DOHH2 (cell line): ENCODE measurements at regions not wholly inside any gene's neighbourhood (a gene's known extent, or its start where the extent isn't known, plus 50 kb on each side); places are given as distances from the start of the nearest gene placed in this dataset.

Experiments
- H3F3A ChIP-seq: fragments of 200-600 bp; sonication (generic), shearing (Covaris generic); 2 replicates; pipeline ENCODE4 v1.6.0; 2016; ENCODE audit warnings: antibody characterized with exemption, mild to moderate bottlenecking; ENCODE audit not compliant: control insufficient read depth, insufficient read depth
- H3K27ac ChIP-seq: fragments of 200-600 bp; sonication (generic); 2 replicates; pipeline ENCODE4 v1.5.1; 2014; ENCODE audit warnings: low read depth, mild to moderate bottlenecking, low read length, moderate library complexity
- H3K27me3 ChIP-seq: fragments of 200-600 bp; sonication (generic); 2 replicates; pipeline ENCODE4 v1.6.1; 2014; ENCODE audit warnings: mild to moderate bottlenecking, low read length, mixed read lengths; ENCODE audit not compliant: control insufficient read depth
- H3K36me3 ChIP-seq: fragments of 200-600 bp; sonication (generic); 2 replicates; pipeline ENCODE4 v1.6.1; 2014; ENCODE audit warnings: mild to moderate bottlenecking, low read length, moderate library complexity, mixed read lengths; ENCODE audit not compliant: control insufficient read depth
- H3K4me1 ChIP-seq: fragments of 200-600 bp; sonication (generic); 2 replicates; pipeline ENCODE4 v1.6.1; 2014; ENCODE audit warnings: mild to moderate bottlenecking, low read length, mixed read lengths; ENCODE audit not compliant: control insufficient read depth
- H3K4me2 ChIP-seq: fragments of 200-600 bp; sonication (generic); 2 replicates; pipeline ENCODE4 v1.6.0; 2014; ENCODE audit warnings: mild to moderate bottlenecking, low read length, moderate library complexity
- H3K4me3 ChIP-seq: fragments of 200-600 bp; sonication (generic); 2 replicates; pipeline ENCODE4 v1.5.1; 2014; ENCODE audit warnings: mild to moderate bottlenecking, low read length, mixed read lengths
- H3K79me2 ChIP-seq: fragments of 200-600 bp; sonication (generic); 2 replicates; pipeline ENCODE4 v1.6.1; 2014; ENCODE audit warnings: mild to moderate bottlenecking, low read length, mixed read lengths; ENCODE audit not compliant: control insufficient read depth
- H3K9me2 ChIP-seq: fragments of 200-600 bp; sonication (generic); replicated peaks from 2 replicates; pipeline ENCODE4 v1.6.1; 2014; ENCODE audit warnings: mild to moderate bottlenecking, low read length, mixed read lengths; ENCODE audit not compliant: control insufficient read depth
- H3K9me3 ChIP-seq: fragments of 200-600 bp; sonication (generic); 2 replicates; pipeline ENCODE4 v1.6.1; 2014; ENCODE audit warnings: antibody characterized with exemption, low read length, mixed read lengths; ENCODE audit not compliant: control insufficient read depth, insufficient read depth
- H4K20me1 ChIP-seq: fragments of 200-600 bp; sonication (generic); 2 replicates; pipeline ENCODE4 v1.6.0; 2014; ENCODE audit warnings: low read depth, mild to moderate bottlenecking, antibody characterized with exemption, low read length, moderate library complexity; ENCODE audit not compliant: control insufficient read depth, insufficient read depth
- EZH2phosphoT487 ChIP-seq: fragments of 200-600 bp; sonication (generic); IDR thresholded peaks from 2 replicates; pipeline ENCODE4 v1.6.1; 2017; ENCODE audit warnings: borderline replicate concordance, mild to moderate bottlenecking, antibody characterized with exemption, low read length, moderate library complexity, mixed read lengths
- TF ChIP-seq, protein P1 (sequence below): fragments of 200-600 bp; sonication (generic); IDR thresholded peaks from one replicate; pipeline ENCODE4 v1.5.1; 2014; ENCODE audit warnings: antibody characterized with exemption, mild to moderate bottlenecking, low read depth, low read length; ENCODE audit not compliant: poor library complexity, severe bottlenecking

GRCh38 chr1:95583661-95584210, 349.7 kb downstream of the RWDD3 start:
- H3K4me2 ChIP-seq, result no peak overlapping the region
- no peaks in the 10 kb centered on the region for H3K4me1 ChIP-seq
- no peaks in the 10 kb centered on the region for H4K20me1 ChIP-seq
- H3K27me3 ChIP-seq, result no peaks in the 10 kb centered on the region
- no peaks in the 10 kb centered on the region for H3K9me2 ChIP-seq
- no peaks in the 10 kb centered on the region for H3K36me3 ChIP-seq
- H3K4me3 ChIP-seq, result no peak overlapping the region
- no peak for TF ChIP-seq EZH2phosphoT487
- TF ChIP-seq, protein P1, sequence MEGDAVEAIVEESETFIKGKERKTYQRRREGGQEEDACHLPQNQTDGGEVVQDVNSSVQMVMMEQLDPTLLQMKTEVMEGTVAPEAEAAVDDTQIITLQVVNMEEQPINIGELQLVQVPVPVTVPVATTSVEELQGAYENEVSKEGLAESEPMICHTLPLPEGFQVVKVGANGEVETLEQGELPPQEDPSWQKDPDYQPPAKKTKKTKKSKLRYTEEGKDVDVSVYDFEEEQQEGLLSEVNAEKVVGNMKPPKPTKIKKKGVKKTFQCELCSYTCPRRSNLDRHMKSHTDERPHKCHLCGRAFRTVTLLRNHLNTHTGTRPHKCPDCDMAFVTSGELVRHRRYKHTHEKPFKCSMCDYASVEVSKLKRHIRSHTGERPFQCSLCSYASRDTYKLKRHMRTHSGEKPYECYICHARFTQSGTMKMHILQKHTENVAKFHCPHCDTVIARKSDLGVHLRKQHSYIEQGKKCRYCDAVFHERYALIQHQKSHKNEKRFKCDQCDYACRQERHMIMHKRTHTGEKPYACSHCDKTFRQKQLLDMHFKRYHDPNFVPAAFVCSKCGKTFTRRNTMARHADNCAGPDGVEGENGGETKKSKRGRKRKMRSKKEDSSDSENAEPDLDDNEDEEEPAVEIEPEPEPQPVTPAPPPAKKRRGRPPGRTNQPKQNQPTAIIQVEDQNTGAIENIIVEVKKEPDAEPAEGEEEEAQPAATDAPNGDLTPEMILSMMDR, result no peak
- no peaks in the 10 kb centered on the region for H3K9me3 ChIP-seq
- H3K79me2 ChIP-seq, result no peaks in the 10 kb centered on the region
- H3K27ac ChIP-seq, result no peak overlapping the region
- no peaks in the 10 kb centered on the region for H3F3A ChIP-seq

GRCh38 chr1:95584315-95584714, 350.3 kb downstream of the RWDD3 start:
- no peaks in the 10 kb centered on the region for H3K27me3 ChIP-seq
- no peaks in the 10 kb centered on the region for H3K9me2 ChIP-seq
- no peaks in the 10 kb centered on the region for H3K36me3 ChIP-seq
- no peak for TF ChIP-seq EZH2phosphoT487
- TF ChIP-seq, protein P1, result no peak
- H3K4me3 ChIP-seq, result no peak overlapping the region
- H4K20me1 ChIP-seq, result no peaks in the 10 kb centered on the region
- no peaks in the 10 kb centered on the region for H3F3A ChIP-seq
- H3K27ac ChIP-seq, result no peak overlapping the region
- no peaks in the 10 kb centered on the region for H3K79me2 ChIP-seq
- no peaks in the 10 kb centered on the region for H3K9me3 ChIP-seq
- H3K4me2 ChIP-seq, result no peak overlapping the region
- no peaks in the 10 kb centered on the region for H3K4me1 ChIP-seq

DNA sequence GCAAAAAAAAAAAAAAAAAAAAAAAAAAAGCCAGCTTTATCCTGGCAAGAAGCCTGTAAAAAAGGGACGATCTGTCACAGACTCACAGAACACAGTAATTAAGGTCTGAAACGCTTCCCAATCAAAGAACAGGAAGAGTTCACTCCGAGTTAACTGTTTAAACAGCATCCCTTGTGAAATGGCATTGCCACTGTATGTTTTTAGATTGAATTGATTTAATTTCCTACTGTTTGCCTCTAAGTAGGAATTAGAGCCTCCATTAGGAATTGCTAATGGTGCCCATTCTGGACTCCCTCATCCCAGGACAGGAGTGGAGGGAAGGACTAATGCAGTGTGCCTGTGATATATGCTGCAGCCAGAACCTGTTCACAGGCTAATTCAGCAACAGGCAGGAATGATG, 370.8 kb downstream of the RWDD3 start:
- H3K9me3 ChIP-seq, result no peaks in the 10 kb centered on the region
- H3K9me2 ChIP-seq, result no peaks in the 10 kb centered on the region
- TF ChIP-seq EZH2phosphoT487, result no peak
- TF ChIP-seq, protein P1, result no peak

More for the DNA sequence above, 370.8 kb downstream of the RWDD3 start:
- Histone ChIP-seq H3K79me2 (no peaks in the 10 kb centered on the region), H3K27ac (no peak overlapping the region), H3K36me3 (no peaks in the 10 kb centered on the region), H3K4me2 (no peak overlapping the region), H3K4me3 (no peak overlapping the region), H3K4me1 (no peaks in the 10 kb centered on the region), H4K20me1 (no peaks in the 10 kb centered on the region), H3F3A (no peaks in the 10 kb centered on the region), H3K27me3 (no peaks in the 10 kb centered on the region)
